Activated T-helper 1 cell treated with anti-CD3 and anti-CD28 coated beads, Interleukin-12 subunit alpha, Interleukin-12 subunit beta, Interleukin-2, Interleukin-4 antibody, amounts not matched to agents 30 ng/mL and 10 ng/mL and 1 ng/mL, durations not matched to agents 14 hours and 24 hours and 36 hours (primary cell): ENCODE measurements at regions not wholly inside any gene's neighbourhood (a gene's known extent, or its start where the extent isn't known, plus 50 kb on each side); places are given as distances from the start of the nearest gene placed in this dataset.
"Not testable (repeated sequence)": the region's sequence is repeated elsewhere in the genome, so short reads cannot be mapped to it uniquely, and the experiment has no call there.

Experiments used
- DNase-seq: peaks from one replicate; pipeline ENCODE4 v3.0.0; 2021; ENCODE audit warnings: low spot score
- H3K27ac Mint-ChIP-seq: one replicate; pipeline ENCODE4 v1.8.0; 2021; ENCODE audit warnings: mild to moderate bottlenecking, mixed read lengths
- H3K27me3 Mint-ChIP-seq: one replicate; pipeline ENCODE4 v1.8.0; 2022; ENCODE audit warnings: mild to moderate bottlenecking, moderate library complexity, mixed read lengths; ENCODE audit not compliant: insufficient read depth
- H3K36me3 Mint-ChIP-seq: one replicate; pipeline ENCODE4 v1.8.0; 2021; ENCODE audit warnings: low read depth, mixed read lengths
- H3K4me1 Mint-ChIP-seq: one replicate; pipeline ENCODE4 v1.8.0; 2021; ENCODE audit warnings: low read depth, mixed read lengths
- H3K4me3 Mint-ChIP-seq: one replicate; pipeline ENCODE4 v1.8.0; 2021; ENCODE audit warnings: mild to moderate bottlenecking, moderate library complexity, mixed read lengths
- H3K9me3 Mint-ChIP-seq: one replicate; pipeline ENCODE4 v1.8.0; 2021; ENCODE audit warnings: mixed read lengths
- intact Hi-C: fragments of 100-400 bp; cut with micrococcal nuclease; formaldehyde crosslinking; loops from one replicate; pipeline ENCODE4 v1.15.1; 2024

DNA sequence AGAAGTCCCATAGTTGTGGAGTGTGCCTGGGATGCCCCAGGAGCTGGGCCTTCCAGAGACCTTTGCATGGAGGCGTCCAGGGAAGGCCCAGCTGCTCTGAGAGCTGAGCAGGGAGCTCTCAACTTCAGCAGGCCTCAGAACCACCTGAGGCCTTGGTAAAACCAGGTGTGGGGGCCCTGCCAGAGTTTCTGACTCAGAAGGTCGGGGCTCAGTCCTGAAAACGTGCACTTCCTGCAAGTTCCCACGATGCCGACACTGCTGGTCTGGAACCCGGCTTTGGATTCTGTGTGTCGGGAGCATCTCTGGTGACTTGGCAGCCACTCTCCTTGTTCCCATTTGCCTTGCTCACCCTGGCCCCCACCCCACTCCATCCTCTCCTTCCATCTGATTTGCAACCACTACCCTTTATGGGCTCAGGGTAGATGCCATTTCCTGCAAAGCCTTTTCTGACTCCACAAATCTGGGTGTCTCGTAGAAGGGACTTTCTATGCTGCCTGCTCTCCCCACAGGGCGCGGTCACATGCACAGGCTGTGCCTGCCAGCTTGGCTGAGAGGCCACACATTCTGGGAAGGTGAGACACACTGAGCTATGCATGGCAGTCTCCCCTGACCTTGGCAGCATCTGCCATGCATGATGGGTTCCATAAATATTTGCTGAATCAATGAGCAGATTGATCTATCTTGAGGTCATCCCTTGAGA lies 244.7 kb downstream of the COL4A1 start:
- Mint-ChIP-seq H3K4me3 (no peak overlapping the region), H3K36me3 (no peaks in the 10 kb centered on the region), H3K27me3 (no peaks in the 10 kb centered on the region), H3K9me3 (no peaks in the 10 kb centered on the region), H3K27ac (no peak overlapping the region), H3K4me1 (no peaks in the 10 kb centered on the region)
- DNase-seq = no peak
- intact Hi-C loops = no loop called here

DNA sequence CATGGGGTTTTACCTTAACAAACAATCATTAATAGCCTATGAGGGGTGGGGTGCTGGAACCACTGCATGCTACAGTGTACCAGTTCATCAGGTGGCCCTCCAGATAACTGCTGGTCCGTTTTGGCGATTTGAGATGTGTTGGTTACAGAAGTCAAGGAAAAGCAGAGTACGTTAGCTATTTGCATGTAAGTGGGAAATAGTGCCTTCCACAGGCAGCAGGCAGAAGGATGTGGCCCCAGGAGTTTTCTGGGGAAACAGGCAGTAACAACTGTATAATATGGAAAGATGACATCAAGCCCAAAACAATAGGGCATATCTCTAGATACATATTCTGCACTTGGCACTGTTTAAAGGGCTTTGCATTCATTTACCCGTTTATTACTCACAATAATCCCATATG lies 245.7 kb downstream of the COL4A1 start:
- no peak for DNase-seq
- Mint-ChIP-seq H3K9me3 (no peaks in the 10 kb centered on the region), H3K27me3 (no peaks in the 10 kb centered on the region), H3K27ac (no peak overlapping the region), H3K36me3 (no peaks in the 10 kb centered on the region), H3K4me1 (no peaks in the 10 kb centered on the region), H3K4me3 (no peak overlapping the region)
- intact Hi-C loops = no loop called here

DNA sequence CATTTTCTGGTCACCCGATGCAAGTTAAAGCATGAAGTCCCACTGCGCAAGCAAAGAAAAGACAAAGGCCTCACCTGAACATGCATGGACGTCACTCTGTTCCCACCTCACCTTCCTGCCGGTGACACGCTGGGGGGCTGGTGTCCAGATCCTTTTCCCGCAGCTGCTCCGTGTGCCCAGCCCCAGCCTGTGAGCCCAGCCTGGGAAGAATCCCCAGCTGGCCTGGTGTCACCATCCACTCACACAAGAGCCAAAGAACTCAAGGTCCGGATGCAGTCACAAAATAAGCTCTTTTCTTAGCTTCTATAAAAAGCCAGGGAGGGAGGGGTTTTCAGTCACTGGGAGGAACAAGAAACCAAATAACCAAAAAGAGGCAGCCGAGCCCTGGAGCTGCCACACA lies 249.9 kb downstream of the COL4A1 start:
- DNase-seq = no peak
- H3K4me3 Mint-ChIP-seq = no peak overlapping the region
- H3K27me3 Mint-ChIP-seq = peaks cover 2% of the 10 kb centered on the region
- no peaks in the 10 kb centered on the region for H3K36me3 Mint-ChIP-seq
- no peak overlapping the region for H3K27ac Mint-ChIP-seq
- intact Hi-C loops = no loop called here
- no peaks in the 10 kb centered on the region for H3K9me3 Mint-ChIP-seq
- H3K4me1 Mint-ChIP-seq = peaks cover 8% of the 10 kb centered on the region

DNA sequence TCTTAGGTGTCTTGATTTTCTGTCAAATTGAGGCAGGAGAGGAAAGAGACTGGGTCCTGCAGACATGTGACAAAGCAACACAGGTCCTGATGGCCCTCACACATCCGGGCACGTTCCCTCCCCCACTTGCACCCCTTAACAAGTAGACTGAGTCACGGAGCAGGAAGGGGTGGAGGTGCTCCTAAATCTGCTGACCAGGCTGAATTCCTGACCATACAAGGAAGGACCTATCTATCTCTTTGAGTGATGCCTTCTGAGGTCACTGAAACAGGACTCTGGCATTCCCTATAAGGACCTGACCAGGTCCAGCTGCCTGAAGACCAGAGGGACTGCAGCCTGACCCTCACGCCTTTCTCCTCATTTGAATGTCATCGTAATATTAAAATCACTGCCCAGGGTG lies 250.3 kb downstream of the COL4A1 start:
- H3K9me3 Mint-ChIP-seq = no peaks in the 10 kb centered on the region
- no peak overlapping the region for H3K4me3 Mint-ChIP-seq
- peaks cover 8% of the 10 kb centered on the region for H3K4me1 Mint-ChIP-seq
- H3K36me3 Mint-ChIP-seq = no peaks in the 10 kb centered on the region
- no peak for DNase-seq
- peaks cover 2% of the 10 kb centered on the region for H3K27me3 Mint-ChIP-seq
- no peak overlapping the region for H3K27ac Mint-ChIP-seq
- intact Hi-C loops = no loop called here

DNA sequence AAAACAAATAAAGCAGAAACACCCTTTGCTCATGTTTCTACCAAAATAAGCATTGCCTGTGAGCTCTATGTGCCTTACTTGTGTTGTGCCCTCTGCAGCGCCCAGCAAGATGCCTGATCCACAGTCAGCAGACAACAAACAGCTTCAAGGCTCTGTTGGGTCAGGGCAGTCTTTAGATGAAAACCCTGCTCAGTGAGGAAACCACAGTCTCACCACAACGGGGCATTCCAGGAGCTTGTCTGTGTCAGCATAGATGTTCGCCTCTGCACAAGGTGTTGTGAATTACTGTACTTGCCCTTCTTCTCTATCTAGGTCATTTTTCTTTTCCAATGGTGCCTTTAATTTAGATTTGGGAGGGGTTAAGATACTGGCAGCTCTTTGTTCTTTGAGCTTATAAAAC lies 251.9 kb downstream of the COL4A1 start:
- H3K27ac Mint-ChIP-seq = no peak overlapping the region
- peak; percentile 16 for DNase-seq
- H3K9me3 Mint-ChIP-seq = no peaks in the 10 kb centered on the region
- peaks cover 2% of the 10 kb centered on the region for H3K27me3 Mint-ChIP-seq
- H3K4me1 Mint-ChIP-seq = peaks cover 8% of the 10 kb centered on the region
- H3K4me3 Mint-ChIP-seq = no peak overlapping the region
- no peaks in the 10 kb centered on the region for H3K36me3 Mint-ChIP-seq
- intact Hi-C loops = no loop called here

DNA sequence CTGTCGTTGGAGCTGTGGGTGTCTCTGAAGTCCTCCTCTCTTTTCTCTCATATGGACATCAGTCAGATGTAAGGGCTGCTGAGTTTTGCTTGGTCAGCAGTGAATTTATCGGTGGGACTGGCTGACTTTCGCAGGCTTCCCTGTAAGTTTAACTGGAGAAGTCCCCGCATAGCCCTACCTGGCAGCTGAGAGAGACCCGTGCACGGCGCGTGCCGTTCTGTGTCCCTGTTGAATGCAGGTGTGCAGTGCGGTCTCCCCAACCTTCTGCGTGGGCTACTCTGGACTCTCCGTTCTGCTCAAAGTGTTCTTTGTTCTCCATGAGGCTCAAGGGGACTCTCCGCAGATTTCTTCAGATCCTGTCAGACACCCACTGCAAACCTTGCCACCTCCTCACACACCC lies 252.9 kb downstream of the COL4A1 start:
- no peaks in the 10 kb centered on the region for H3K36me3 Mint-ChIP-seq
- peaks cover 8% of the 10 kb centered on the region for H3K4me1 Mint-ChIP-seq
- H3K27me3 Mint-ChIP-seq = peaks cover 2% of the 10 kb centered on the region
- intact Hi-C loops = no loop called here
- no peaks in the 10 kb centered on the region for H3K9me3 Mint-ChIP-seq
- no peak overlapping the region for H3K4me3 Mint-ChIP-seq
- DNase-seq = no peak
- H3K27ac Mint-ChIP-seq = no peak overlapping the region

DNA sequence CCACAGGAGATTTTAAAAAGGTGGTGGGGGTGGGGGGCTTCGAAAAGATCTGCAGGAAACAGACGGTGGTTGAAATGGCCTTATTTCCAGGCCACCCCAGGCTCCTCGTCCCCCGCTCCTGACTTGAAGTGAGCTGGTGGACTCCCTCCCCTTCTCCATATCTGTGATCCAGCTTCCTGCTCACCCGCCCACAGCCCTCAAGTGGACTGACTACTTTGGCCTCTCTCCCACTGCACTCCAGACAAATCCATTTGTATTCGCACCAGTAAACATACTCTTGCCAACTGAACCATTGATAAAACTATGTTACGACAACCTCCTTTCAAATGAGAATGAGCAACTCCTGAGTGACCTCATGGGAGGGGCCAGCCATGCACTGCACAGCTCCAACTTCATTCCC lies 259.5 kb downstream of the COL4A1 start:
- Mint-ChIP-seq H3K4me1 (no peaks in the 10 kb centered on the region), H3K4me3 (no peak overlapping the region), H3K9me3 (no peaks in the 10 kb centered on the region), H3K27ac (no peak overlapping the region), H3K27me3 (peaks cover 3% of the 10 kb centered on the region), H3K36me3 (no peaks in the 10 kb centered on the region)
- DNase-seq = no peak
- intact Hi-C loops = no loop called here

DNA sequence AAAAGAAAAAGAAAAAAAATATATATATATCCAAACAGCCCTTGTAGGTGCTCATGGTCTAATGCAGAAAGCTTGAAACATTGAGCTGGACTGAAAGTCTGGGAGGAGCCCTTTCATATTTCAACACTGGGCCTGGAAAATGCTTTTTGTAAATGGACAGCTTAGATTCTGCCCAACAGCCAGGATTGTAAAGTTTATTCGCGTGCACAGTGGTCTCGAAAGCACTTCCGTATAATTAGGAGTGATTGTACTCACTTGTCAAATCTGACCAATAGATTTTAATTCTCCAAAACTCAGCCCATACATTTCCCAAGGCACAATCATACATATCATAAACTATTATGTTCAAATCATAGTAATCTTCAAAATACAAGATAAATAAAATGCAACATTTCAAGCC lies 260.1 kb downstream of the COL4A1 start:
- H3K36me3 Mint-ChIP-seq = no peaks in the 10 kb centered on the region
- no peak overlapping the region for H3K4me3 Mint-ChIP-seq
- H3K4me1 Mint-ChIP-seq = no peaks in the 10 kb centered on the region
- DNase-seq = no peak
- H3K27ac Mint-ChIP-seq = no peak overlapping the region
- intact Hi-C loops = no loop called here
- H3K27me3 Mint-ChIP-seq = peaks cover 3% of the 10 kb centered on the region
- H3K9me3 Mint-ChIP-seq = no peaks in the 10 kb centered on the region

DNA sequence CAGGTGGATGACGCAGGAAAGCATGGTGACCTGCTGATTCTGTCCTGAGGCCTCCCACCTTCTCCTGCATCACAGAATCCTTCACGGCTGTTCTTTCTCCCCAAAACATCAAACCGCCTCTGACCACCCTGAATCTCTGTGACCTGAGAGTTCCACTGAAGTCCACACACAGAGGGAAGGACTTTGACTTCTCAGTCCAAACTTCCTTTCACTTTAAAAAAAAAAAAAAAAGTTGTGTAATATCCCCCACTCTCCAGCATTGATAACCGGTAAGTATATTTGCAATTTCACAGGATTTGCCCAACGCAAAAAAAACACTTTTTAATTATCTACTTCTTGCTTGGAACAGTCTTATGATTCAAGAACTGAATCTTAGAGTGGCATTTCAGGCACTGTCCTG lies 259.5 kb upstream of the IRS2 start:
- Mint-ChIP-seq H3K27me3 (peaks cover 3% of the 10 kb centered on the region), H3K27ac (no peak overlapping the region), H3K9me3 (no peaks in the 10 kb centered on the region), H3K4me3 (no peak overlapping the region), H3K4me1 (no peaks in the 10 kb centered on the region), H3K36me3 (no peaks in the 10 kb centered on the region)
- DNase-seq = no peak
- intact Hi-C loops = no loop called here

DNA sequence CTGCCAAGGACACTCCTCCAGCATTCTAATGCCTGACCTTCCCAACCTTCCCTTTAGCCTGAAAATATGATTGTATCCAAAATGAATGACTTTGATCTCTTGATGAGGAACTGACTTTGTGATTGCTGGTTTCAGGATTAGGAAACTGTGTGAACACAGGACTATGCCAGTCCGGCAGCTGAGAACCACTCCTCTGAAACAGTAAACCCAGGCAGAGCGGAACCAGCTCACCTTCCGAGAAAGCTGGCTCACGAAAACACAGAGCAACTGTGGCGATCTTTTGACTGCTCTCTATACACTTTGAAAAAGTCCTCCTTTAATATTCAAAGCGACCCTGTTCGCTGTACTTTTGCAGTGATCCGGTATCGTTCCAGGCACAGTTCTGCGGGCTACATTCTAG lies 258.8 kb upstream of the IRS2 start:
- intact Hi-C loops = no loop called here
- no peak for DNase-seq
- H3K4me3 Mint-ChIP-seq = no peak overlapping the region
- no peaks in the 10 kb centered on the region for H3K9me3 Mint-ChIP-seq
- H3K27ac Mint-ChIP-seq = no peak overlapping the region
- no peaks in the 10 kb centered on the region for H3K4me1 Mint-ChIP-seq
- peaks cover 3% of the 10 kb centered on the region for H3K27me3 Mint-ChIP-seq
- no peaks in the 10 kb centered on the region for H3K36me3 Mint-ChIP-seq

DNA sequence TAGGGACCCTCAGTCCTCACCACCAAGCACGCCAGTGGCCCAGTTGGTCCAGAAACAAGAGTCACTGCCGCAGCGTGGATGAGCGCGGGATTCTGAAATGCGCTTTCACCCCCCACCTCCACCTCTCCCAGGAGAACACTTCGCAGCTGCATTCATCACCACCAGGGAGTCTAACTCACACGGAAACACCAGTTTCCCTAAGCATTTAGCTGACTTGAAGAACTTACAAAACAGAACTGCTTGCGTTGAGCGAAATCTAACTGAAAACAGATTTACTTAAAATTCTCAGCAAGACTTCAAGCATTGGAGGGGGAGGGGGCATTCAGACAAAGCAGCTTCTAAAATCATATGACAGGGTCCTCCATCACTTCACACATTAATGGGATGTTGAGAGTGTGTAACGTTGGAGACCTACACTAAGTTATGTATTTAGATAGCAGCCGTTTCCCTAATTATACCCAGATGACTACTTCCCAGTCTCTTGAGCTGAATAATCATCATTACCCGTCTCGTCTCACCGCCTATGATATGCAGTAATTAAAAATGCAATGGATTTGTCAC lies 258.2 kb upstream of the IRS2 start:
- Mint-ChIP-seq H3K27ac (no peak overlapping the region), H3K36me3 (no peaks in the 10 kb centered on the region), H3K4me1 (no peaks in the 10 kb centered on the region), H3K9me3 (no peaks in the 10 kb centered on the region), H3K4me3 (no peak overlapping the region), H3K27me3 (peaks cover 3% of the 10 kb centered on the region)
- no peak for DNase-seq
- intact Hi-C loops = no loop called here

DNA sequence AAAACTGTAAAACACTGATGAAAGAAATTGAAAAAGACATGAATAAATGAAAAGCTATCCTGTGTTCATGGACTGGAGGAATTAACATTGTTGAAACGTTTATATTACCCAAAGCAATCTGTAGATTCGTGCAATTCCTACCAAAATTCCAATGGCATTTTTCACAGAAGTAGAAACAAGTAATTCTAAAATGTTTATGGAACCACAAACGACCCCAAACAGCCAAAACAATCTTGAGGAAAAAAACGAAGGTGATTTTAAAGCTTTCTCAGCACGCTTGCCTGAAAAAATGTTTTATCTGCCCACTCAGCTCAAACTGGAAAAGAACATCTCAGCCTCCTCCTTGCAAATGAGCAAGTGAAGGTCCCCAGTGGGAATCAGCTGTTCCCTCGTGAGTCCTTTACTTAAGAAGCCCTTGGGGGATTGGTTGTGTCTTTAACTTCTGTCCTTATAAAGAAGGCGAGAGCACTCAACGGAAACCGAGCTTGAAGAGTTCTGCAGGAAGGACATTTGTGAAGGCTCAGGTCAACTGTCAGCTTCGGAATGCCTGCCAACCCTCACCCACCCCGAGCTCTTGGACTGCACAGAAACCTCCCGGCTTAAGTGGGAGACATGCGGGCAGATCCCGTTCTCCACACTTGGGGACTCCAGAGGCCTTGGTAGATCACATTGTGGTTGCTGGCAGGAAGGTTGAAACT lies 256.0 kb upstream of the IRS2 start:
- Mint-ChIP-seq H3K36me3 (no peaks in the 10 kb centered on the region), H3K27me3 (no peaks in the 10 kb centered on the region), H3K27ac (no peak overlapping the region), H3K9me3 (no peaks in the 10 kb centered on the region), H3K4me3 (no peak overlapping the region), H3K4me1 (no peaks in the 10 kb centered on the region)
- no peak for DNase-seq
- intact Hi-C loops = no loop called here

DNA sequence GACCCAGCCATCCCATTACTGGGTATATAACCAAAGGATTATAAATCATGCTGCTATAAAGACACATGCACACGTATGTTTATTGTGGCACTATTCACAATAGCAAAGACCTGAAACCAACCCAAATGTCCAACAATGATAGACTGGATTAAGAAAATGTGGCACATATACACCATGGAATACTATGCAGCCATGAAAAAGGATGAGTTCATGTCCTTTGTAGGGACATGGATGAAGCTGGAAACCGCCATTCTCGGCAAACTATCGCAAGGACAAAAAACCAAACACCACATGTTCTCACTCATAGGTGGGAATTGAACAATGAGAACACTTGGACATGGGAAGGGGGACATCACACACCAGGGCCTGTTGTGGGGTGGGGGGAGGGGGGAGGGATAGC lies 255.3 kb upstream of the IRS2 start:
- H3K27me3 Mint-ChIP-seq, H3K9me3 Mint-ChIP-seq, intact Hi-C loops, H3K36me3 Mint-ChIP-seq, H3K4me3 Mint-ChIP-seq, H3K27ac Mint-ChIP-seq, H3K4me1 Mint-ChIP-seq, DNase-seq: not testable (repeated sequence)
